Activated CD8-positive, alpha-beta memory T cell treated with anti-CD3 and anti-CD28 coated beads, Interleukin-2, amount 10 ng/mL, durations not matched to agents 7 days and 5 days (primary cell): ENCODE measurements at regions not wholly inside any gene's neighbourhood (a gene's known extent, or its start where the extent isn't known, plus 50 kb on each side); places are given as distances from the start of the nearest gene placed in this dataset.
"Not testable (repeated sequence)": the region's sequence is repeated elsewhere in the genome, so short reads cannot be mapped to it uniquely, and the experiment has no call there.

ENCODE experiments used
- ATAC-seq: fragments of 150-1000 bp; cut with Tn5 transposase; one replicate; pipeline ENCODE4 v1.10.0; 2021; ENCODE audit warnings: moderate library complexity
- CTCF ChIA-PET: fragments of 350-600 bp; sonication (Branson Sonifier 250); formaldehyde crosslinking; loops from one replicate; lab custom pipeline; 2021; ENCODE audit warnings: antibody characterized with exemption; lab: Charles Lee
- DNase-seq: peaks from one replicate; pipeline ENCODE4 v3.0.0-alpha.2; 2020
- H3K27ac Mint-ChIP-seq: one replicate; pipeline ENCODE4 v1.8.0; 2021; ENCODE audit warnings: mild to moderate bottlenecking, mixed read lengths
- H3K27me3 Mint-ChIP-seq: one replicate; pipeline ENCODE4 v1.8.0; 2021; ENCODE audit warnings: mixed read lengths
- H3K36me3 Mint-ChIP-seq: one replicate; pipeline ENCODE4 v1.8.0; 2021; ENCODE audit warnings: mild to moderate bottlenecking, mixed read lengths
- H3K4me1 Mint-ChIP-seq: one replicate; pipeline ENCODE4 v1.8.0; 2021; ENCODE audit warnings: mixed read lengths
- H3K4me3 Mint-ChIP-seq: one replicate; pipeline ENCODE4 v1.8.0; 2021; ENCODE audit warnings: mild to moderate bottlenecking, moderate library complexity, mixed read lengths
- H3K9me3 Mint-ChIP-seq: one replicate; pipeline ENCODE4 v1.8.0; 2022; ENCODE audit warnings: low read depth, mixed read lengths

- Mint-ChIP-seq H3K27ac (no peak overlapping the region), H3K4me3 (no peak overlapping the region), H3K36me3 (no peaks in the 10 kb centered on the region), H3K9me3 (no peaks in the 10 kb centered on the region), H3K4me1 (peaks cover 2% of the 10 kb centered on the region), H3K27me3 (no peaks in the 10 kb centered on the region)
- CTCF ChIA-PET, result interaction anchor here (1.5 to 5.7 kb wide), 7 partner anchors 10 to 313 kb away, joined by 5 to 41 read pairs (median 12); no protein-coding TSS in a partner anchor
- DNase-seq (no peak), ATAC-seq (no peak)
These were observed 111.5 kb upstream of the ZNF236 start for GRCh38 chr18:76710646-76711520.

- Mint-ChIP-seq H3K4me3 (no peak overlapping the region), H3K27ac (peak overlapping the region; percentile 30), H3K36me3 (no peaks in the 10 kb centered on the region), H3K27me3 (peaks cover 6% of the 10 kb centered on the region), H3K4me1 (peaks cover 2% of the 10 kb centered on the region), H3K9me3 (no peaks in the 10 kb centered on the region)
- CTCF ChIA-PET, result interaction anchor here (0.6 to 5.7 kb wide), 28 partner anchors 9 to 320 kb away, joined by 3 to 41 read pairs (median 6); no protein-coding TSS in a partner anchor
- ATAC-seq (peak; percentile 86), DNase-seq (peak; percentile 71)
These were observed 112.4 kb upstream of the ZNF236 start for GRCh38 chr18:76709659-76710645.

- Mint-ChIP-seq H3K4me1 (peaks cover 2% of the 10 kb centered on the region), H3K4me3 (no peak overlapping the region), H3K27ac (no peak overlapping the region), H3K27me3 (peaks cover 11% of the 10 kb centered on the region), H3K36me3 (no peaks in the 10 kb centered on the region), H3K9me3 (no peaks in the 10 kb centered on the region)
- ATAC-seq (no peak), DNase-seq (no peak)
- CTCF ChIA-PET, result interaction anchor here (0.8 to 5.7 kb wide), 24 partner anchors 8 to 319 kb away, joined by 3 to 41 read pairs (median 6); no protein-coding TSS in a partner anchor
These were observed 113.5 kb upstream of the ZNF236 start for GRCh38 chr18:76708722-76709353.

GRCh38 chr18:76708071-76708721 is 114.2 kb upstream of the ZNF236 start:
- no peaks in the 10 kb centered on the region for H3K36me3 Mint-ChIP-seq
- CTCF ChIA-PET, result interaction anchor here (1.4 to 5.7 kb wide), 4 partner anchors 8 to 300 kb away, joined by 3 to 41 read pairs (median 20); no protein-coding TSS in a partner anchor
- ATAC-seq (no peak), DNase-seq (no peak)
- H3K9me3 Mint-ChIP-seq, result no peaks in the 10 kb centered on the region
- H3K27ac Mint-ChIP-seq, result no peak overlapping the region
- H3K4me3 Mint-ChIP-seq, result no peak overlapping the region
- H3K27me3 Mint-ChIP-seq, result peaks cover 12% of the 10 kb centered on the region
- H3K4me1 Mint-ChIP-seq, result peaks cover 2% of the 10 kb centered on the region

GRCh38 chr18:76707534-76707933 is 114.8 kb upstream of the ZNF236 start:
- peaks cover 2% of the 10 kb centered on the region for H3K4me1 Mint-ChIP-seq
- H3K27ac Mint-ChIP-seq, result no peak overlapping the region
- H3K36me3 Mint-ChIP-seq, result no peaks in the 10 kb centered on the region
- H3K9me3 Mint-ChIP-seq, result no peaks in the 10 kb centered on the region
- no peak for DNase-seq
- CTCF ChIA-PET, result interaction anchor here (0.8 to 5.7 kb wide), 3 partner anchors 8 to 310 kb away, joined by 3 to 41 read pairs (median 3); no protein-coding TSS in a partner anchor
- no peak for ATAC-seq
- H3K27me3 Mint-ChIP-seq, result peaks cover 17% of the 10 kb centered on the region
- H3K4me3 Mint-ChIP-seq, result no peak overlapping the region

GRCh38 chr18:76704589-76704988 is 117.8 kb upstream of the ZNF236 start:
- H3K36me3 Mint-ChIP-seq, DNase-seq, H3K4me1 Mint-ChIP-seq, H3K27ac Mint-ChIP-seq, CTCF ChIA-PET, H3K4me3 Mint-ChIP-seq, H3K9me3 Mint-ChIP-seq, ATAC-seq: not testable (repeated sequence)
- peaks cover 33% of the 10 kb centered on the region for H3K27me3 Mint-ChIP-seq

- CTCF ChIA-PET, result interaction anchor here (2.8 kb wide), 1 partner anchor 10 kb away, joined by 12 read pairs; no protein-coding TSS in a partner anchor
- Mint-ChIP-seq H3K27ac (no peak overlapping the region), H3K27me3 (peaks cover 54% of the 10 kb centered on the region), H3K36me3 (no peaks in the 10 kb centered on the region), H3K4me3 (no peak overlapping the region), H3K4me1 (no peaks in the 10 kb centered on the region), H3K9me3 (no peaks in the 10 kb centered on the region)
- ATAC-seq (no peak), DNase-seq (no peak)
These were observed 122.4 kb upstream of the ZNF236 start for GRCh38 chr18:76699923-76700322.

- CTCF ChIA-PET, result no interaction called here
- Mint-ChIP-seq H3K9me3 (no peaks in the 10 kb centered on the region), H3K36me3 (no peaks in the 10 kb centered on the region), H3K27ac (no peak overlapping the region), H3K4me1 (no peaks in the 10 kb centered on the region), H3K27me3 (peaks cover 53% of the 10 kb centered on the region), H3K4me3 (no peak overlapping the region)
- ATAC-seq (no peak), DNase-seq (no peak)
These were observed 124.9 kb upstream of the ZNF236 start for GRCh38 chr18:76697441-76697901.

GRCh38 chr18:76691800-76692199 is 130.6 kb upstream of the ZNF236 start:
- Mint-ChIP-seq H3K9me3 (no peaks in the 10 kb centered on the region), H3K4me3 (no peak overlapping the region), H3K27me3 (peaks cover 61% of the 10 kb centered on the region), H3K36me3 (no peaks in the 10 kb centered on the region), H3K4me1 (peaks cover 16% of the 10 kb centered on the region), H3K27ac (no peak overlapping the region)
- ATAC-seq (no peak), DNase-seq (no peak)
- CTCF ChIA-PET, result no interaction called here

- H3K36me3 Mint-ChIP-seq, result no peaks in the 10 kb centered on the region
- no peak overlapping the region for H3K4me3 Mint-ChIP-seq
- no peaks in the 10 kb centered on the region for H3K9me3 Mint-ChIP-seq
- DNase-seq (no peak), ATAC-seq (no peak)
- H3K27ac Mint-ChIP-seq, result no peak overlapping the region
- H3K27me3 Mint-ChIP-seq, result peaks cover 66% of the 10 kb centered on the region
- CTCF ChIA-PET, result interaction anchor here (0.7 to 3.5 kb wide), 4 partner anchors 14 to 291 kb away, joined by 3 to 16 read pairs (median 3); no protein-coding TSS in a partner anchor
- H3K4me1 Mint-ChIP-seq, result peaks cover 18% of the 10 kb centered on the region
These were observed 132.6 kb upstream of the ZNF236 start for GRCh38 chr18:76689646-76690264.

- Mint-ChIP-seq H3K27ac (no peak overlapping the region), H3K27me3 (peaks cover 64% of the 10 kb centered on the region), H3K36me3 (no peaks in the 10 kb centered on the region), H3K4me3 (no peak overlapping the region), H3K9me3 (no peaks in the 10 kb centered on the region), H3K4me1 (peaks cover 18% of the 10 kb centered on the region)
- CTCF ChIA-PET, result interaction anchor here (0.7 to 3.5 kb wide), 2 partner anchors 21 to 290 kb away, joined by 3 to 16 read pairs; no protein-coding TSS in a partner anchor
- ATAC-seq, result no peak
- no peak for DNase-seq
These were observed 133.5 kb upstream of the ZNF236 start for GRCh38 chr18:76688724-76689472.
